Stimulated activated effector memory CD8-positive, alpha-beta T cell treated with anti-CD3 and anti-CD28 coated beads, Interleukin-12 subunit alpha, Interleukin-12 subunit beta, amount 100 ng/mL, for 72 hours (primary cell): ENCODE measurements at regions not wholly inside any gene's neighbourhood (a gene's known extent, or its start where the extent isn't known, plus 50 kb on each side); places are given as distances from the start of the nearest gene placed in this dataset.
"Not testable (repeated sequence)": the region's sequence is repeated elsewhere in the genome, so short reads cannot be mapped to it uniquely, and the experiment has no call there.

Experiments used
- ATAC-seq: fragments of 150-1000 bp; cut with Tn5 transposase; 2 replicates; pipeline ENCODE4 v1.10.0; 2021
- DNase-seq, 2 donors: peaks; one replicate each; pipeline ENCODE4 v3.0.0; 2021 to 2022; ENCODE audit warnings: low spot score in 2 of 2
- H3K27ac Mint-ChIP-seq: one replicate; pipeline ENCODE4 v1.8.0; 2022; ENCODE audit warnings: mild to moderate bottlenecking, mixed read lengths
- H3K36me3 Mint-ChIP-seq: one replicate; pipeline ENCODE4 v1.8.0; 2022; ENCODE audit warnings: mild to moderate bottlenecking, mixed read lengths
- H3K4me1 Mint-ChIP-seq: one replicate; pipeline ENCODE4 v1.8.0; 2022; ENCODE audit warnings: mixed read lengths
- H3K4me3 Mint-ChIP-seq: one replicate; pipeline ENCODE4 v1.8.0; 2022; ENCODE audit warnings: mild to moderate bottlenecking, mixed read lengths
- H3K9me3 Mint-ChIP-seq: one replicate; pipeline ENCODE4 v1.8.0; 2022; ENCODE audit warnings: mixed read lengths

GRCh38 chr2:239730897-239731296 is 294.2 kb downstream of the NDUFA10 start:
- no peak overlapping the region for H3K4me3 Mint-ChIP-seq
- H3K9me3 Mint-ChIP-seq, result no peaks in the 10 kb centered on the region
- H3K27ac Mint-ChIP-seq, result no peak overlapping the region
- H3K36me3 Mint-ChIP-seq, result no peaks in the 10 kb centered on the region
- ATAC-seq (no peak), DNase-seq (no peak)
- peaks cover 17% of the 10 kb centered on the region for H3K4me1 Mint-ChIP-seq

DNA sequence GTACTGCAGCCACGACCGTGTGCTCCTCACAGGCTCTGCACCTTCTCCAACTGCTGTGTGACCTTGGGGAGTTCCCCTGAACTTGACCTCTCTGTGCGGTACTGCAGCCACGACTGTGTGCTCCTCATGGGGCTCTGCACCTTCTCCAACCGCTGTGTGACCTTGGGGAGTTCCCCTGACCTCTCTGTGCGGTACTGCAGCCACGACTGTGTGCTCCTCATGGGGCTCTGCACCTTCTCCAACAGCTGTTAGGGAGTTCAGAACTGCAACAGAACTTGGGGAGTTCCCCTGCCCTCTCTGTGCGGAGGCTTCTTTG is 294.6 kb downstream of the NDUFA10 start:
- not testable (repeated sequence) for DNase-seq, ATAC-seq

GRCh38 chr2:239729681-239730566 is 295.2 kb downstream of the NDUFA10 start:
- Mint-ChIP-seq H3K9me3 (no peaks in the 10 kb centered on the region), H3K27ac (no peak overlapping the region), H3K4me1 (peaks cover 17% of the 10 kb centered on the region), H3K4me3 (no peak overlapping the region), H3K36me3 (no peaks in the 10 kb centered on the region)
- ATAC-seq (no peak), DNase-seq (no peak)

More for the DNA sequence above, 294.6 kb downstream of the NDUFA10 start:
- H3K4me1 Mint-ChIP-seq, result peaks cover 17% of the 10 kb centered on the region
- not testable (repeated sequence) for H3K4me3 Mint-ChIP-seq, H3K9me3 Mint-ChIP-seq, H3K36me3 Mint-ChIP-seq, H3K27ac Mint-ChIP-seq

DNA sequence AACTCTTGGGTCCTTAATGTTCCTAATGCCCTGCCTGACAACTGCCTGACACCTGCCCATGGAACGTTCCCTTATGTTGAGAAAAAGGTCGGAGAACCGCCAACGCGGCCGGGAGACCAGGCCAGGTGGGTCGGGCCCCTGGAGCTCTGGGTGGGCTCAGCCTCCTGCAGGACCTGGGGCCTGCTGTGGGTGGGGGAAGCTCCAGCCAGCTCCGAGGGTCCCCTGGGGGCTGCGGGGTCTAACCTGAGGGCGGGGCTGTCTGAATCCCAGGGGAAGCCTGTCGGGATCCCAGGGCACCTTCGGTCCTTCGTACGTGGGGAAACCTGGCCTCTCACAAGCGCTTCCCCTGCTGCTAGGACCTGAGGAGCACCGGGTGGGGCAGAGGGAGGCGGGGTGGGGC is 296.0 kb downstream of the NDUFA10 start:
- Mint-ChIP-seq H3K4me1 (peaks cover 17% of the 10 kb centered on the region), H3K36me3 (no peaks in the 10 kb centered on the region), H3K27ac (no peak overlapping the region), H3K9me3 (no peaks in the 10 kb centered on the region), H3K4me3 (no peak overlapping the region)
- no peak for ATAC-seq
- no peak for DNase-seq

GRCh38 chr2:239728751-239729150 is 296.4 kb downstream of the NDUFA10 start:
- no peak for ATAC-seq
- H3K4me1 Mint-ChIP-seq, result peaks cover 17% of the 10 kb centered on the region
- no peak overlapping the region for H3K4me3 Mint-ChIP-seq
- H3K36me3 Mint-ChIP-seq, result no peaks in the 10 kb centered on the region
- H3K9me3 Mint-ChIP-seq, result no peaks in the 10 kb centered on the region
- H3K27ac Mint-ChIP-seq, result no peak overlapping the region
- no peak for DNase-seq

GRCh38 chr2:239727776-239728600 is 297.2 kb downstream of the NDUFA10 start:
- ATAC-seq, result no peak
- H3K27ac Mint-ChIP-seq, result no peak overlapping the region

DNA sequence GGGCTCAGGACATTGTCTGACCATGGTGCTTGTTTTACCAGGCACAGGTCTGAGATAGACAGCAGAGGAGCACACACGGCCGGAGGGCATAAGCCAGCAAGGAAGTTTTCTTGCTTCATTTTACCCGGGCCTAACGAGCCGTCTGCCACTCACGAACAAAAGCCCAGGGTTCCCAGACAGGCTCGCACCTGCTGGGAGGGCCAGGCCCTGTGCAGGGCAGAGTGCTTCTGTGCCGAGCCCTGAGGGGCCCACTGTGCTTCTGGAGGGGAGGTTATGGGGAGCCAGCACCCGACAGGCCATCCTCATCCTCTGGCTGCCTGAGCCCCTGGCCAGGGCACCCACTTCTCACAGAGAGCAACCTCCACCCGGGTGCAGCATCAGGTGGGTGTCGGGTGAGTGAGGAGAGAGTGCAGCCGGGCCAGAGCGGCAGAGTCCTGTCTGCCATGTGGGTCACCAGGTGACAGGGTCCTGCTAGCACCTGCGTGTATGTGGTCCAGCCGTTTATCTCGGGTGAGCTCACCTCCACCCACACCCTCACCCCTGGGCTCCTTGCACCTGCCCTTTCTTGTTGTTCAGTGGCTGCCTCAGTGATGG is 297.9 kb downstream of the NDUFA10 start:
- no peaks in the 10 kb centered on the region for H3K36me3 Mint-ChIP-seq
- ATAC-seq, result no peak
- DNase-seq, result no peak
- H3K27ac Mint-ChIP-seq, result no peak overlapping the region
- H3K4me1 Mint-ChIP-seq, result peaks cover 17% of the 10 kb centered on the region
- no peak overlapping the region for H3K4me3 Mint-ChIP-seq
- no peaks in the 10 kb centered on the region for H3K9me3 Mint-ChIP-seq

More at GRCh38 chr2:239727776-239728600, 297.2 kb downstream of the NDUFA10 start:
- no peak for DNase-seq
- Mint-ChIP-seq H3K9me3 (no peaks in the 10 kb centered on the region), H3K36me3 (no peaks in the 10 kb centered on the region), H3K4me1 (peaks cover 17% of the 10 kb centered on the region), H3K4me3 (no peak overlapping the region)

DNA sequence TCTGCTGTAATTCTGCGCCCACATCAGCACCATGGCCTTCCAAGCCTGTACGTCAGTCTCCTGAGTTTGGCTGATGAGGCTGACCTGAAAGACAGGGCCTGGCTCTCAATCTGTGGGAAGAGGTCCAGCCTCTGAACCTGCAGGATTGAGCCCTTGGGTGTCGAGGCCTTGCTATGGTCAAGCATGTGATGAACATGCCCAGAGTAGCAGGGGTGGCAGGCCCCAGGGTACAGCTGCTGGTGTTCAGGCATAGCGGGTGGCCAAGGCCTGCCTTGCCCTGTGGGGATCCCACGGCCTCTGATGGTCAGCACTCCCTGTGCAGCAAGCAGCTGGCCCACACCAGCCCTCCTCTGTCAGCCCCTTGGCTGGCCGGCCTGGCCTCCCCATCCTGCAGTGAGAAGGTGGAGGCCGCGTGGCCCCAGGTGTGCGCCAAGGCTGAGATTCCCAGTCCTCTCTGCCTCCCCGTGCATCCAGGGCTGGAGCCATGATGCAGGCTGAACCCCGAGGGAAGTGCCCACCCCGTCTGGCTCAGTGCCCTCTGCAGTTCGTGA is 298.4 kb downstream of the NDUFA10 start:
- DNase-seq, result no peak
- no peak overlapping the region for H3K27ac Mint-ChIP-seq
- H3K4me3 Mint-ChIP-seq, result no peak overlapping the region
- H3K9me3 Mint-ChIP-seq, result no peaks in the 10 kb centered on the region
- H3K36me3 Mint-ChIP-seq, result no peaks in the 10 kb centered on the region
- ATAC-seq, result no peak
- peaks cover 17% of the 10 kb centered on the region for H3K4me1 Mint-ChIP-seq

DNA sequence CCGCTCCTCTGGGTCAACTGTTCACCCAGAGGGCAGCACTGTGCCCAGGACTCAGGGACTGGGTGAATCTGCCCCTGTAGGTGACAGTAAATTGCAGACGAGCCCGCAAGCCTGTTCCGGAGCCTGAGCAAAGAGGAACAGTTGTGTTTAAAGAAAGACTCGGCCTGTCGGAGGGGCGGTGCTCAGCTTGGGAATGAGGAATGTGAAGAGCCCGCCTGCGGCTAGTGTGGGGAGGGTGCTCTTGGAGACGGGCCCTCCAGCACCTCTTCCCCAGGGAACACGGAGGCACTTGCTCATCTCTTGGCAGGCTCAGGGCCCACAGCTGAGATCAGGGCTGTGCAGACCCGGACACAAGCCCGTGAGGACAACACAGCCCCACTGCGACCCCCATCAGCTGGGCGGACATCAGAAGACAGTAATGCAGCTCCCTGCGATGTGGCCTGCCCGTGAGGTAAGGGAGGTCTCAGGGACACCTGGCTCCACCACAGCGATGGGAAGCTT is 299.0 kb downstream of the NDUFA10 start:
- Mint-ChIP-seq H3K4me1 (peaks cover 16% of the 10 kb centered on the region), H3K4me3 (no peak overlapping the region), H3K27ac (no peak overlapping the region), H3K9me3 (no peaks in the 10 kb centered on the region), H3K36me3 (no peaks in the 10 kb centered on the region)
- DNase-seq, result no peak
- no peak for ATAC-seq

DNA sequence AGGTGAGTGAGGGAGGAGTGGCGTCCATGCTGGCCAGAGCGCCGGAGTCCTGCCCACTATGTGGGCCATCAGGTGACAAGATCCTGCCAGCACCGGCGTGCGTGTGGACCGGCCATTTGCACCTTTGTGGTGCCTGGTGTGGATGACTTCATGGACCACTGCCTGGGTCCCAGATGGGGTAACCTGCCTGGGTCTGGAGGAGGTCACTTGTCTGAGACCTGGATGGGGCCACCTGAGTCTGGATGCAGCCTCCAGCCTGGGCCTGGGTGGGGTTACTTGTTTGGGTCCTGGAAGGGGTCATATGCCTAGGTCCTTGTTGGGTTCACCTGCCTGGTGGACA is 299.6 kb downstream of the NDUFA10 start:
- DNase-seq, result no peak
- ATAC-seq, result no peak

DNA sequence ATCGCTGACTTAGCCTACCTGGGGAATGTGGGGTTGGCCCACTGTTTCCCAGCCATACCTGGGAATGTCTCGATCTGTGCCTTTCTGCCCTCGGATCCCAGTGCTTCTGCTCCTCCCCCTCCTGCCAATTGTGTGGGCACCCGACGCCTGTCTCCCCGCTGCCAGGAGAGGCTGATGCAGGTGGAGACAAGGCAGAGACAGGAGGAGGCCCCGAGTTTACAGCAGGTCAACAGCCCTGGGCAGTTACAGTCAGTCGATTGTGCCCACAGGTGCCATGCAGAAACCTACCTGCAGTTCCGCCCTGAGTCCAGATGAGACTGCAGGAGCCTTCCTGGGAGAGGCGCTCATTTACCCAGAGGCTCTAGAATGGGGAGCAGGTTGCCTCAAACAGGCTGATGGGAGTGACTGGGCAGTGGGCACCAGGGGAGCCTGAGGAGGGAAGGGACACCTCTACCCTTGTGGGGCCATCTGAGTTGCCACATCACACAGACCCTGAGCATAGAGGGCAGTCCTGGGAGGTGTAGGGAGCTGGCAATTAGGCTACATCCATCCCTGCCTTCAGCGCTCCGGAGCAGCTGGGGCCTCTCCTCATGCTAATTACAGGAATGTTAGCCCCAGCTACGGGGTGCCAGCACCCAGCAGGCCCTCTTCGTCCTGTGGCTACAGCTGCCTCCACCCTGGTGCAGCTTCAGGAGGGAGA is 300.1 kb downstream of the NDUFA10 start:
- Mint-ChIP-seq H3K36me3 (no peaks in the 10 kb centered on the region), H3K9me3 (no peaks in the 10 kb centered on the region), H3K4me1 (peaks cover 5% of the 10 kb centered on the region), H3K4me3 (no peak overlapping the region), H3K27ac (no peak overlapping the region)
- no peak for ATAC-seq
- no peak for DNase-seq

More for the DNA sequence above, 299.6 kb downstream of the NDUFA10 start:
- Mint-ChIP-seq H3K36me3 (no peaks in the 10 kb centered on the region), H3K4me3 (no peak overlapping the region), H3K9me3 (no peaks in the 10 kb centered on the region), H3K27ac (no peak overlapping the region), H3K4me1 (peaks cover 9% of the 10 kb centered on the region)

- no peaks in the 10 kb centered on the region for H3K36me3 Mint-ChIP-seq
Observed at GRCh38 chr2:239724194-239724849, 300.8 kb downstream of the NDUFA10 start.

GRCh38 chr2:239723486-239724193 is 301.5 kb downstream of the NDUFA10 start:
- ATAC-seq, result no peak
- Mint-ChIP-seq H3K4me3 (no peak overlapping the region), H3K36me3 (no peaks in the 10 kb centered on the region), H3K27ac (no peak overlapping the region), H3K4me1 (no peaks in the 10 kb centered on the region), H3K9me3 (no peaks in the 10 kb centered on the region)
- DNase-seq, result no peak

More at GRCh38 chr2:239724194-239724849, 300.8 kb downstream of the NDUFA10 start:
- no peak for DNase-seq
- Mint-ChIP-seq H3K4me1 (no peaks in the 10 kb centered on the region), H3K9me3 (no peaks in the 10 kb centered on the region), H3K4me3 (no peak overlapping the region), H3K27ac (no peak overlapping the region)
- ATAC-seq, result no peak
